DOHH2 (cell line): ENCODE measurements at regions not wholly inside any gene's neighbourhood (a gene's known extent, or its start where the extent isn't known, plus 50 kb on each side); places are given as distances from the start of the nearest gene placed in this dataset.

ENCODE experiments used
- EZH2phosphoT487 ChIP-seq: fragments of 200-600 bp; sonication (generic); IDR thresholded peaks from 2 replicates; pipeline ENCODE4 v1.6.1; 2017; ENCODE audit warnings: borderline replicate concordance, mild to moderate bottlenecking, antibody characterized with exemption, low read length, moderate library complexity, mixed read lengths
- TF ChIP-seq, protein P1 (sequence below): fragments of 200-600 bp; sonication (generic); IDR thresholded peaks from one replicate; pipeline ENCODE4 v1.5.1; 2014; ENCODE audit warnings: antibody characterized with exemption, mild to moderate bottlenecking, low read depth, low read length; ENCODE audit not compliant: poor library complexity, severe bottlenecking

DNA sequence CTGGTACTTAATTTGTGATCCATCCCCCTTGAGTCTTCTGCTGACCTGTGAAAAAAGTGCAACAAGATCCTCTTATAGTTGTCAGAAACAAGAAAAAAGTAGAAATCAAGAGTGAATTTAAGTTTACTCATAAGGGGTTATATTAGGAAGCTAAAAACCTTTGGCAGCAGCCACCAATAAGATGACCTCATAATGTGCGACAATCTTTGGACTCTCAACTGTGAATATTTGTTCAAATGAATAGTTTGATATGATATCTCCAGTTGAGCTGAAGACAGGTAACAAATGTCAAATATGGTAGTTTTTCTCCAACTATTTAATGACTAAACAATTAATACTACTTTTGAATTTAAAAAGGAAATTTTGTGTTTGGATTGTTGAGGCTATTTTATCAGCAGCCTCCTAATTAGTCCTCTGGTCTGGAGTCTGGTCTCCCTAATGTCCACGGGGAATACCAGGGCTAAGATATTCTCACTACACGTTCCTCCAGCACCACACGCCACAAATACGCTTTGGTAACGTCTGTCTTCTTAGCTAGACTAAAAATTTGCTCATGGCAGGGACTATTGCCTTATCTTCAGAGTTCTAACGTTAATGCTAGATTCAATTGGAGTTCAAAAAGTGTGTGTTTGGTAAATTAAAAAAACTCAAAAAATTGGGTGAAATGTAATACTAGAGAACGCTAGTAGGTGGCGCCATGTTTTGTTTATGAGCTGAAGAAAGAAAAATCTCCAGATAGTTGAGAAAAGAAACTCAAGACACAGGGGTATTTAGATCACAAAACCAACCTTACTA, 51.0 kb upstream of the PDX1 start:
- TF ChIP-seq, protein P1, sequence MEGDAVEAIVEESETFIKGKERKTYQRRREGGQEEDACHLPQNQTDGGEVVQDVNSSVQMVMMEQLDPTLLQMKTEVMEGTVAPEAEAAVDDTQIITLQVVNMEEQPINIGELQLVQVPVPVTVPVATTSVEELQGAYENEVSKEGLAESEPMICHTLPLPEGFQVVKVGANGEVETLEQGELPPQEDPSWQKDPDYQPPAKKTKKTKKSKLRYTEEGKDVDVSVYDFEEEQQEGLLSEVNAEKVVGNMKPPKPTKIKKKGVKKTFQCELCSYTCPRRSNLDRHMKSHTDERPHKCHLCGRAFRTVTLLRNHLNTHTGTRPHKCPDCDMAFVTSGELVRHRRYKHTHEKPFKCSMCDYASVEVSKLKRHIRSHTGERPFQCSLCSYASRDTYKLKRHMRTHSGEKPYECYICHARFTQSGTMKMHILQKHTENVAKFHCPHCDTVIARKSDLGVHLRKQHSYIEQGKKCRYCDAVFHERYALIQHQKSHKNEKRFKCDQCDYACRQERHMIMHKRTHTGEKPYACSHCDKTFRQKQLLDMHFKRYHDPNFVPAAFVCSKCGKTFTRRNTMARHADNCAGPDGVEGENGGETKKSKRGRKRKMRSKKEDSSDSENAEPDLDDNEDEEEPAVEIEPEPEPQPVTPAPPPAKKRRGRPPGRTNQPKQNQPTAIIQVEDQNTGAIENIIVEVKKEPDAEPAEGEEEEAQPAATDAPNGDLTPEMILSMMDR: peak; percentile 79
- TF ChIP-seq EZH2phosphoT487: no peak
